NCI-H748 (cell line): ENCODE measurements at regions not wholly inside any gene's neighbourhood (a gene's known extent, or its start where the extent isn't known, plus 50 kb on each side); places are given as distances from the start of the nearest gene placed in this dataset.

Experiments used
- DNase-seq: peaks from one replicate; lab custom pipeline; 2025; ENCODE audit not compliant: unreplicated experiment; lab: John Stamatoyannopoulos, UW

GRCh38 chr11:115958089-115959000 lies 454.1 kb upstream of the CADM1 start:
- DNase-seq, result peak; percentile 74

- no peak for DNase-seq
These were observed 451.6 kb upstream of the CADM1 start for GRCh38 chr11:115955803-115956202.

- no peak for DNase-seq
These were observed 446.4 kb upstream of the CADM1 start for GRCh38 chr11:115950660-115951059.

GRCh38 chr11:115944596-115944995 lies 440.4 kb upstream of the CADM1 start:
- DNase-seq, result no peak

GRCh38 chr11:115942011-115942410 lies 437.8 kb upstream of the CADM1 start:
- DNase-seq, result no peak

GRCh38 chr11:115941481-115941993 lies 437.3 kb upstream of the CADM1 start:
- DNase-seq, result no peak

- no peak for DNase-seq
These were observed 436.8 kb upstream of the CADM1 start for GRCh38 chr11:115941044-115941443.

- DNase-seq, result peak; percentile 92
These were observed 435.7 kb upstream of the CADM1 start for GRCh38 chr11:115939731-115940421.

- no peak for DNase-seq
These were observed 435.0 kb upstream of the CADM1 start for GRCh38 chr11:115939104-115939730.

- DNase-seq, result no peak
These were observed 429.3 kb upstream of the CADM1 start for GRCh38 chr11:115933564-115933963.

GRCh38 chr11:115931548-115932083 lies 427.4 kb upstream of the CADM1 start:
- no peak for DNase-seq

- peak; percentile 57 for DNase-seq
These were observed 426.8 kb upstream of the CADM1 start for GRCh38 chr11:115930886-115931547.

GRCh38 chr11:115930291-115930690 lies 426.1 kb upstream of the CADM1 start:
- peak; percentile 36 for DNase-seq

GRCh38 chr11:115929618-115930129 lies 425.5 kb upstream of the CADM1 start:
- no peak for DNase-seq

GRCh38 chr11:115928811-115929210 lies 424.6 kb upstream of the CADM1 start:
- DNase-seq, result no peak

- no peak for DNase-seq
These were observed 423.7 kb upstream of the CADM1 start for GRCh38 chr11:115927823-115928329.

GRCh38 chr11:115926601-115927000 lies 422.4 kb upstream of the CADM1 start:
- no peak for DNase-seq

GRCh38 chr11:115926138-115926537 lies 421.9 kb upstream of the CADM1 start:
- no peak for DNase-seq

GRCh38 chr11:115925568-115926090 lies 421.4 kb upstream of the CADM1 start:
- DNase-seq, result no peak
